Tibial artery (tissue), 4 donors: ENCODE measurements at regions not wholly inside any gene's neighbourhood (a gene's known extent, or its start where the extent isn't known, plus 50 kb on each side); places are given as distances from the start of the nearest gene placed in this dataset.

ENCODE experiments used
- DNase-seq, 2 donors: peaks; one replicate each; pipeline ENCODE4 v3.0.0-alpha.2; 2019
- H3K27ac ChIP-seq, 2 donors: fragments of 200-600 bp; sonication (generic) in 1 of 2; 1 replicate in 1 of 2; 2 replicates in 1 of 2; pipeline ENCODE4 v1.5.1; 2018 to 2019; ENCODE audit warnings: mild to moderate bottlenecking in 1 of 2
- H3K27me3 ChIP-seq, 2 donors: fragments of 200-600 bp; sonication (generic) in 1 of 2; one replicate each; pipeline versions ENCODE4 v1.5.1 to v1.6.0; 2016 to 2019
- H3K36me3 ChIP-seq, 3 donors: fragments of 200-600 bp; sonication (generic) in 2 of 3; one replicate each; pipeline ENCODE4 v1.5.1; 2016 to 2019; ENCODE audit warnings: mild to moderate bottlenecking in 2 of 3
- H3K4me1 ChIP-seq, 4 donors: fragments of 200-600 bp; sonication (generic) in 2 of 4; 1 replicate in 3 of 4; 2 replicates in 1 of 4; pipeline ENCODE4 v1.5.1; 2016 to 2019
- H3K4me3 ChIP-seq, 2 donors: fragments of 200-600 bp; sonication (generic) in 1 of 2; 1 replicate in 1 of 2; 2 replicates in 1 of 2; pipeline ENCODE4 v1.5.1; 2018 to 2019; ENCODE audit warnings: mild to moderate bottlenecking in 2 of 2
- H3K9me3 ChIP-seq, 3 donors: fragments of 200-600 bp; sonication (generic) in 1 of 3; one replicate each; pipeline ENCODE4 v1.5.1; 2016 to 2019
- CTCF ChIP-seq, 2 experiments: fragments of 200-600 bp in 1 of 2; fragments of 450-650 bp in 1 of 2; IDR thresholded peaks; one replicate each; pipeline ENCODE4 v1.5.1; 2017 to 2019; ENCODE audit warnings: antibody characterized with exemption in 2 of 2, mild to moderate bottlenecking in 1 of 2, moderate library complexity in 1 of 2
- intact Hi-C: fragments of 100-400 bp; cut with DNase I; formaldehyde crosslinking; loops from one replicate; pipeline ENCODE4 v1.15.0; 2023; ENCODE audit warnings: low total_unique reads

GRCh38 chr4:10747186-10747585 is 62.6 kb upstream of the CLNK start:
- Histone ChIP-seq H3K4me1 (peaks cover 0 to 30% (median 12%) of the 10 kb centered on the region in 4 donors), H3K4me3 (no peak overlapping the region), H3K27ac (peak overlapping the region; percentile 14 to 18), H3K9me3 (no peaks in the 10 kb centered on the region), H3K36me3 (no peaks in the 10 kb centered on the region), H3K27me3 (no peaks in the 10 kb centered on the region)
- DNase-seq = no peak
- no peak for TF ChIP-seq CTCF (IDR thresholded peaks at IDR 0.05)
- intact Hi-C loops = no loop called here

GRCh38 chr4:10746371-10747171 is 62.0 kb upstream of the CLNK start:
- intact Hi-C loops = no loop called here
- peak overlapping the region; percentile 14 to 18 for H3K27ac ChIP-seq
- no peaks in the 10 kb centered on the region for H3K27me3 ChIP-seq
- no peaks in the 10 kb centered on the region for H3K9me3 ChIP-seq
- H3K36me3 ChIP-seq = no peaks in the 10 kb centered on the region
- no peak for TF ChIP-seq CTCF (IDR thresholded peaks at IDR 0.05)
- no peak overlapping the region for H3K4me3 ChIP-seq
- H3K4me1 ChIP-seq = peaks cover 0 to 30% (median 12%) of the 10 kb centered on the region in 4 donors
- no peak for DNase-seq

GRCh38 chr4:10743357-10743756 is 58.8 kb upstream of the CLNK start:
- intact Hi-C loops = no loop called here
- H3K9me3 ChIP-seq = no peaks in the 10 kb centered on the region
- peaks cover 0 to 15% (median 12%) of the 10 kb centered on the region in 4 donors for H3K4me1 ChIP-seq
- H3K36me3 ChIP-seq = no peaks in the 10 kb centered on the region
- no peak overlapping the region for H3K27ac ChIP-seq
- DNase-seq = no peak
- H3K27me3 ChIP-seq = no peaks in the 10 kb centered on the region
- H3K4me3 ChIP-seq = no peak overlapping the region
- no peak for TF ChIP-seq CTCF (IDR thresholded peaks at IDR 0.05)

- peaks cover 0 to 10% (median 10%) of the 10 kb centered on the region in 4 donors for H3K4me1 ChIP-seq
- no peaks in the 10 kb centered on the region for H3K36me3 ChIP-seq
- H3K27ac ChIP-seq = no peak overlapping the region
- intact Hi-C loops = no loop called here
- TF ChIP-seq CTCF (IDR thresholded peaks at IDR 0.05) = no peak
- no peaks in the 10 kb centered on the region for H3K9me3 ChIP-seq
- H3K27me3 ChIP-seq = no peaks in the 10 kb centered on the region
- no peak overlapping the region for H3K4me3 ChIP-seq
- DNase-seq = no peak
Observed at GRCh38 chr4:10741961-10742699, 57.6 kb upstream of the CLNK start.

GRCh38 chr4:10740891-10741620 is 56.5 kb upstream of the CLNK start:
- DNase-seq = no peak
- intact Hi-C loops = no loop called here
- Histone ChIP-seq H3K4me3 (no peak overlapping the region), H3K36me3 (no peaks in the 10 kb centered on the region), H3K27ac (no peak overlapping the region), H3K27me3 (no peaks in the 10 kb centered on the region), H3K9me3 (no peaks in the 10 kb centered on the region), H3K4me1 (peaks cover 0 to 2% (median 0%) of the 10 kb centered on the region in 4 donors)
- TF ChIP-seq CTCF (IDR thresholded peaks at IDR 0.05) = no peak
